HG02588 (cell line): ENCODE measurements at regions not wholly inside any gene's neighbourhood (a gene's known extent, or its start where the extent isn't known, plus 50 kb on each side); places are given as distances from the start of the nearest gene placed in this dataset.
"Not testable (repeated sequence)": the region's sequence is repeated elsewhere in the genome, so short reads cannot be mapped to it uniquely, and the experiment has no call there.

ENCODE experiments used
- ATAC-seq: cut with Tn5 transposase; IDR thresholded peaks from one replicate; pipeline ENCODE4 v1.9.1; 2021; ENCODE audit warnings: mild to moderate bottlenecking, moderate library complexity; ENCODE audit not compliant: unreplicated experiment

DNA sequence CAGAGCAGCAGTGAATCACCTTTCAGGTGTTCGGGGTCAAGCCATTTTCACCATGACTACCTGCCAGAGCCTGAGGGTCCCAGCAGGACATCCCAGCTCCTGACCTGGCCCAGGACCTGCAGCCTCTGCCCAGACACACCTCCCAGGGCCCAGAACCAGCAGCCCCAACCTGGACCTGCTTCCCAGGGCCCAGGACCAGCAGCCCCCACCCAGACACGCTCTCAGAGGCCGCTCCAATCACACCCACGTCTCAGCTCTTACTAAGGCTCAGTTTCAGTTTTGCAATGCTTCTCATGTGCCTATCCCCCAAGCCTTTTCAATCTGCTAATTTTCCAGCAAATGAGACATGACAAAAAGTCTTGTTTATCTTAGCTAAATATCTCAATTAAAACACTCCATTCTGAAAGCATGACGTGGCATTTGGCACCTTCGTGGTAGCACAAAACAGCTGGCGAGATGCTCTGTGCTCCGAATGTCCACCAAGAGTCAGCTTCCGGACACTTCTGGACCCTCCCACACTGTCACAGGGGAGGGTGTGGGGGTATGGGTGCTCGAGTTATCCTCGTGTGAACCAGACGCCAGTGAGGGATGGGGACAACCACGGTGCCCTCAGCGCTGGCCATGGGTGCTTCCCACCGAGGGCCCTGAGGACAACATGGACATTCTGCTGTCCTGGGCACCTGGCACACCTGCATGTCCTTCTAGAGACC lies 253.2 kb downstream of the DLL1 start:
- ATAC-seq: no peak

DNA sequence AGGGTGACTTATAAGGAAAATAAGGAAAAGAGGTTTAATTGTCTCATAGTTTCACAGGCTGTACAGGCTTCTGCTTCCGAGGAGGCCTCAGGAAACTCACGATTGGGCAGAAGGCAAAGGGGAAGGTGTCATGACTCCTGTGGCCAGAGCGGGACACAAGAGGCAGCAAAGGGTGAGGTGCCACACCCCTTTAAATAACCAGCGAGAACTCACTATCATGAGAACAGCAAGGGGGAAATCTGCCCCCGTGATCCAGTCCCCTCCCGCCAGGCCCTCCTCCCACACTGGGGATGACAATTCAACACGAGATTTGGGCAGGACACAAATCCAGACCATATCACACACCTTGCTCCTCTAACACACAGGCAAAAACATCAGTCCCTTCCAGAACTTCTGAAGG lies 254.0 kb downstream of the DLL1 start:
- no peak for ATAC-seq

DNA sequence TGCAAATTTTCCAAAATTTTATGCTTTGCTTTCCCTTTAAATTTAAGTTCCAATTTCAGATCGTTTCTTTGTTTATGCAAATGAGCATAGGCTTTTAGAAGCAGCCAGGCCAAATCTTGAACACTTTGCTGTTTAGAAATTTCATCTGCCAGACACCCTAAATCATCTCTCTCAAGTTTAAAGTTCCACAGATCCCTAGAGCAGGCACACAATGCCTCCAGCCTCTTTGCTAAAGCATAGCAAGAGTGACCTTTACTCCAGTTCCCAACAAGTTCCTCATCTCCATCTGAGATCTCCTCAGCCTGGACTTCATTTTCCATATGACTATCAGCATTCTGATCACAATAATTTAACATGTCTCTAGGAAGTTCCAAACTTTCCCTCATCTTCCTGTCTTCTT lies 254.5 kb downstream of the DLL1 start:
- ATAC-seq: not testable (repeated sequence)

GRCh38 chr6:170035901-170036304 lies 255.0 kb downstream of the DLL1 start:
- ATAC-seq: no peak

DNA sequence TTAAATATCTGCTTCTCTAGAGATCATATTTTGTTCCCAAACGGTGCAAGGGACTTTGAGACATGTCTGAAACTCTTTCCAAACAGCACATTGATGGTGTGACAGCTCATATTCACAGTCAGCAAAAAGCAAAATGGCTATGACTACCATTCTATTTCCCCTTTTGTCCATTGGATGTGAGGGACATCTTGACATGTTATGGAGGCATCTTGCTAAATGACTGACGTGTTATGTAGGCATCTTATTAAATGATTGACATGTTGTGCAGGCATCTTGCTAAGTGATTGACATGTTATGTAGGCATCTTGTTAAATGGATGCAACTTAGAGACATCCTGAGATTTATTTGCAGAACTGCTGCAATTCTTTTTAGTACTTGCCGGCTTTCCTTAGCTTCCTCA lies 255.8 kb downstream of the DLL1 start:
- no peak for ATAC-seq

DNA sequence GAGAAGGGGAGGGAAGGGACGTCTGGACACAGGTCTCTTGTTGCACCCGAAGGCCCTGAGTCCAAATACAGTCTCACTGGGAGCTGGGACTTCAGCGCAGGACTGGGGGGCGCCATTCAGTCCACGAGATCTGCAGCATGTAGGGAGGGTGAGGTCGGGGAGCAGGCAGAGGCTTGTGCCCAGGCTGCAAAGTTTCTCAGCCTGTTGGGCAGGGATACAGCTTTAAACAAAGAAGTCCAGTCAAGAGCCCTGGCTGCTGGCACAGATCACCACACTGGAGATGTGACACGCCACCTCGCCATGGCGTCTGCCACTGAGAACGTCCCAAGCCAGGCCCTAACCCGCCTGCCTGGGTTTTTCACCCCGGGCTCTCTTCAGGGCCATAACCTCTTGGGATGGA lies 256.6 kb downstream of the DLL1 start:
- no peak for ATAC-seq

- no peak for ATAC-seq
Measured at GRCh38 chr6:170033666-170034065, 257.2 kb downstream of the DLL1 start.

GRCh38 chr6:170032706-170033309 lies 258.1 kb downstream of the DLL1 start:
- no peak for ATAC-seq

DNA sequence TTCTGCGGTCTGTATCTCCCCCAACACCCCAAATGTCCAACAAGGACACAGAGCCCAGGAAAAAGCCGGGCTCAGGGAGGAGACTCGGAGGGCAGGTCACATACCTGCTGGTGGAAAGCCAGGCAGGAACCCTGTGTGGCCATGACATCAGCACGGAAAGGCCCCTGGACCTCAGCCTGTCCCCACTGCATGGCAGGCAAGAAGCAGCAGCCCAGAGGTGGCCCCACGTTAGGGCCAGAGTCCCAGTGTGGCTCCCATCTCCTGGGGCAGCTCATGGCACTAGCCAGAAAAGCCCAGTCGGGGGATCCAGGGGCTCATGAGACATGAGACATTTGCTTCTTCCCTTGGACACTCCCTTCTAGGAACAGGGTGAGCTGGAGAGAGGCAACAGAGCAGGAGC lies 258.7 kb downstream of the DLL1 start:
- ATAC-seq: no peak

GRCh38 chr6:170031684-170032121 lies 259.2 kb downstream of the DLL1 start:
- no peak for ATAC-seq

DNA sequence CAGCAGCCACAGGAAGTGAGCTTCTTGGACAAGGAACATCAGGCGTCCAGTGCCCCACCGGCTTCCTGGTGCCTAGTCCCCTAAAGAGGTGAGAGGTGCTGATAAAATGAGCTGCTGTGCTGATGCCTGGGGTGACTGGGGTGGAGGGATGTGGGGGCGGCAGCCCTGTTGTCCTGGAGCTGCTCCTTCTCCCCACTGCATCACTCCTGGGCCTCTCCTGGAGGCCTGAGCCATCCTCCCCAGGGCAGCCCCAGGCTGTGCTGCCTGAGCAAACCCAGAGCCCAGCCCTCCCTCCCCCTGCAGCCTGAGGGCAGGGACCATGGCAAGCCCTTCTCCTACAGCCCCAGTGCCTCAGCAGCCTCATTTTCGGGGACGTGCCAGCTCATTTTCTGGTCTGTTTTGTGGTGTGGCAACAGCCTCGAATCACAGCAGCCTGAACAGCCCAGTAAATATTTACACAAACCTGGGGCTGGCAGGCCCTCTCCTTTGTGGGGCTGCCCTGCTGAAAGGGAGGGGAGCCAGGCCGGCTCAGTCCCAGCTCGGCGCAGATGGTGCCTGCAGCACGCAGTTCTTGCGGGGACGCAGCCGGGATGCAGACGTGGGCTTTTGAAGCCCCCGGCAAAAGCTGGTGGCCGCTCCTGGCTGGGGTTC lies 259.9 kb downstream of the DLL1 start:
- no peak for ATAC-seq

DNA sequence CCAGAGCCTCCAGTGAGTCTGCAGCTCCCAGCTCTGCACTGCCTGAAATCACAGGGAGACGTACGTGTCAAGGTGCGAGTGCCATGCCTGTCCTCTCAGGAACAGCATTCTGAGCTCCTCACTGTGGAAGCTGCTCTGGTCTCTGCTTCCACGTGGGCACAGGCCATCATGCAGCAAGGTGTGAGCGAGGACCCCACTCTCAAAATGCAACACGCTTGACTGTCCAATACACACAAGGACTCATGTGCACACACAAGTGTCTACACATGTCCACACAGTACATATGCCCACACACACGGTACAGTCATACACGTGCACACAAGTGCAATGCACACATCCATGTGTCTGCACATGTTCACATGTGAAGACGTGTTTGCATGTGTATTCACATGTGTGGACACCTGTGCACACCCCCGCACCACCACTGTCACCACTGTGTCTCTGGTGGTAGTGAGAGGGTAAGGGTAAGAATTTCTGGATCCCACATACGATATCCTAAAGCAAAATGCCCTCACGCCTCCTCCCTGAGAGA lies 260.5 kb downstream of the DLL1 start:
- no peak for ATAC-seq

DNA sequence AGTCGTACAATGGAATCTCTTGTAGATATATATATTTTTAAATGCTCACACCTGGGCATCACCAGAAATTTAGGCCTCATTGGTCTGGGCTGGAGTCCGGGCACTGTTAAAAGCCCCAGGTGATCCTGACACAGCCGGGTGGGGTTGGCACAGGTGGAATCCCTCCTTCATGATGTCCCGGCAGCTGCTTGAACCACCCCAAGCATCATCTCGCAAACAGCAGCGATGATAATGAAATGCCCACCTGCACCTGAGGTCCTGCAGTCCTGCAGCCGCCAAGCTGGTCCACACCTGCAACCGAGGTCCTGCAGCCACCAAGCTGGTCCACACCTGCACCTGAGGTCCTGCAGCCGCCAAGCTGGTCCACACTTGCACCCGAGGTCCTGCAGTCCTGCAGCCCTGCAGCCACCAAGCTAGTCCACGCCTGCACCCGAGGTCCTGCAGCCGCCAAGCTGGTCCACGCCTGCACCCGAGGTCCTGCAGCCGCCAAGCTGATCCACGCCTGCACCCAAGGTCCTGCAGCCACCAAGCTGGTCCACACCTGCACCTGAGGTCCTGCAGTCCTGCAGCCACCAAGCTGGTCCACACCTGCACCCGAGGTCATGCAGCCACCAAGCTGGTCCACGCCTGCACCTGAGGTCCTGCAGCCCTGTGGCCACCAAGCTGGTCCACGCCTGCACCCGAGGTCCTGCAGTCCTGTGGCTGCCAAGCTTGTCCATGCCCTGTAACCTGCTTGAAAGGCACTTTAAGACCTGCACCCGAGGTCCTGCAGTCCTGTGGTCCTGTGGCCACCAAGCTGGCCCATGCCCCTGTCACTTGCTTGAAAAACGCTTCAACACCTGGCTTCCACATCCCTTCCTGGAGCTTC lies 261.2 kb downstream of the DLL1 start:
- ATAC-seq: no peak

GRCh38 chr6:170028629-170029345 lies 262.1 kb downstream of the DLL1 start:
- no peak for ATAC-seq

DNA sequence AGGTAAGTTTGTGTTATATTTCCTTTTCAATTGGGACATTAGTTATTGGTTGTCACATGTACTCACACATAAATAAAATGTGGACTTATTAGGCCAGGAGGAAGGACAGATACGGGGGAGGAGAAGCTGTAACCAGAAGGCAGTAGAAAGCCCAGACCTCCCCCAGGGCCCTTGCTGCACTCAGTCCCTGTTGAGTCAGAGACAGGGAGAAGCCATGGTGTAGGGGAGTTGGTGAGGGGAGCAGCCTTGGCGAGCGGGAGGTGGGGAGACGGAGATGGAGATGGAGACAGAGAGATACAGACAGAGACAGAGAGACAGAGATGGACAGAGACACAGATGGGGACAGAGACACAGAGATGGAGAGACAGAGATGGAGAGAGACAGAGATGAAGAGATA lies 263.2 kb downstream of the DLL1 start:
- ATAC-seq: no peak

DNA sequence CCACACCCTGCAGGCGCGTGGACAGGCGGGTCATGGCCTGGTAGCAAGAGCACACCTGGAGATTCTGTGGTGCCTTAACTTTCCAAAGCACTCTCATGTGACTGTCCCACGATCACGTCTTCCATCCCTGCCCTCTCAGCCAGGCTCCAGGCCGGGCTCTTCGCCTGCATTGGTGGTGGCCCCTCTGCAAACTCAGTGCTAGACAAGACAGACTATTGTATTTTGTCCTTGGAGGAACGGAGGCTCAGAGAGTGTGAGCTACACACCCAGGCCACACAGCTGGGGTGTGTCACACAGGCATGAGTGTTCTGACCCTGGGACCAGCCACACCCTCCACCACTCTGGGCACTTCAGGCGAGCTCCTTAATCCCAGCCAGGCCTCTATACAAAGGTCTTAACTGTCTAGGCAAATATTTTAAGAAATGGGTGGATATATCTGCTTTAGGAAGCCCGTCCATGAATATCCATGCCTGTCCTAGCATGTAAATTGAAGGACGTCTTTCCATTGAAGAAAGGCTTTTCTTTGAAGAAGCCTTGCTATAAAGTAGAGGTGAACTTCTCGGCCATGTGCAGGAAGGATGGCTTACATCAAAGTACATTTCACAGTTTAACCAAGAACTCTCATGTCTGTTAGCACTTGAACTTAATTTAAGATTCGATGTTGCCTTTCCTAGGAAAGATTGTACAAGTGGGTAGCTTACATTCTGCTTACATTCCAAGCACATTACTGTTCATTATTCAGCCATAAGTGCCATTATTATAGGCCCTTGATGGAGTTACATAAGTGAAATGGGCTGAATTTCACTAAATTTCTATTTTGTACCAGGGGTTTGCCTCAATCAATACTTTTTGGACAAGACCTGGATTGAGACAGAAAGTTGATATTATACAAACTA lies 263.9 kb downstream of the DLL1 start:
- no peak for ATAC-seq

- no peak for ATAC-seq
Measured at GRCh38 chr6:170025935-170026750, 264.7 kb downstream of the DLL1 start.

GRCh38 chr6:170025341-170025911 lies 265.5 kb downstream of the DLL1 start:
- ATAC-seq: no peak
